Liver (tissue), 7 donors: ENCODE measurements at regions not wholly inside any gene's neighbourhood (a gene's known extent, or its start where the extent isn't known, plus 50 kb on each side); places are given as distances from the start of the nearest gene placed in this dataset.

Experiments
- DNase-seq: peaks from one replicate; pipeline ENCODE4 v3.0.0-alpha.2; 2017; ENCODE audit warnings: low spot score
- H3K27ac ChIP-seq, 2 donors: one replicate each; pipeline ENCODE4 v1.7.0; 2013; ENCODE audit warnings: inconsistent platforms in 2 of 2, low read length in 2 of 2, control low read depth in 1 of 2, low read depth in 1 of 2, mild to moderate bottlenecking in 1 of 2
- H3K27me3 ChIP-seq, 4 donors: one replicate each; pipeline versions ENCODE4 v1.6.1 to v1.7.0; 2013; ENCODE audit warnings: low read length in 3 of 4, inconsistent platforms in 1 of 4, mild to moderate bottlenecking in 1 of 4, moderate library complexity in 1 of 4; ENCODE audit not compliant: control insufficient read depth in 4 of 4, insufficient read depth in 4 of 4
- H3K36me3 ChIP-seq, 4 donors: one replicate each; pipeline versions ENCODE4 v1.6.1 to v1.7.0; 2013; ENCODE audit warnings: low read length in 3 of 4, mild to moderate bottlenecking in 3 of 4, low read depth in 1 of 4, moderate library complexity in 1 of 4; ENCODE audit not compliant: control insufficient read depth in 4 of 4, insufficient read depth in 3 of 4
- H3K4me1 ChIP-seq, 4 donors: one replicate each; pipeline versions ENCODE4 v1.6.1 to v1.7.0; 2013; ENCODE audit warnings: low read length in 3 of 4, mild to moderate bottlenecking in 3 of 4, moderate library complexity in 1 of 4; ENCODE audit not compliant: control insufficient read depth in 4 of 4, insufficient read depth in 4 of 4
- H3K4me3 ChIP-seq, 3 donors: one replicate each; pipeline versions ENCODE4 v1.6.1 to v1.7.0; 2013; ENCODE audit warnings: low read length in 3 of 3, control low read depth in 1 of 3, low read depth in 1 of 3, mild to moderate bottlenecking in 1 of 3
- H3K9ac ChIP-seq, 2 donors: one replicate each; pipeline ENCODE4 v1.7.0; 2013; ENCODE audit warnings: low read length in 2 of 2, mild to moderate bottlenecking in 2 of 2, moderate library complexity in 2 of 2, control low read depth in 1 of 2, low read depth in 1 of 2
- H3K9me3 ChIP-seq, 4 donors: one replicate each; pipeline versions ENCODE4 v1.6.1 to v1.7.0; 2013; ENCODE audit warnings: low read length in 3 of 4; ENCODE audit not compliant: control insufficient read depth in 4 of 4
- EGR1 ChIP-seq, 2 donors: IDR thresholded peaks; 2 replicates each; pipeline ENCODE4 v1.6.1; 2016 to 2018; ENCODE audit warnings: antibody characterized with exemption in 2 of 2, low read depth in 2 of 2
- FOXA1 ChIP-seq: IDR thresholded peaks from 2 replicates; pipeline ENCODE4 v1.6.1; 2016; ENCODE audit warnings: antibody characterized with exemption
- FOXA2 ChIP-seq: IDR thresholded peaks from 2 replicates; pipeline ENCODE4 v1.6.1; 2016; ENCODE audit warnings: antibody characterized with exemption
- GABPA ChIP-seq, 2 donors: IDR thresholded peaks in 1 of 2; conservative IDR thresholded peaks in 1 of 2; 2 replicates each; pipeline ENCODE4 v1.6.1; 2016; ENCODE audit warnings: antibody characterized with exemption in 2 of 2, mild to moderate bottlenecking in 1 of 2, moderate library complexity in 1 of 2
- HNF4A ChIP-seq, 2 donors: conservative IDR thresholded peaks; 2 replicates each; pipeline ENCODE4 v1.6.1; 2016; ENCODE audit warnings: antibody characterized with exemption in 2 of 2, mild to moderate bottlenecking in 2 of 2
- HNF4G ChIP-seq: IDR thresholded peaks from 2 replicates; pipeline ENCODE4 v1.6.1; 2016; ENCODE audit warnings: antibody characterized with exemption
- JUND ChIP-seq, 2 donors: IDR thresholded peaks; 2 replicates each; pipeline ENCODE4 v1.6.1; 2016; ENCODE audit warnings: antibody characterized with exemption in 2 of 2
- NR2F2 ChIP-seq: IDR thresholded peaks from 2 replicates; pipeline ENCODE4 v1.6.1; 2016; ENCODE audit warnings: antibody characterized with exemption
- RAD21 ChIP-seq, 2 donors: IDR thresholded peaks; 2 replicates each; pipeline ENCODE4 v1.6.1; 2016; ENCODE audit warnings: antibody characterized with exemption in 2 of 2, mild to moderate bottlenecking in 2 of 2
- RXRA ChIP-seq, 2 donors: IDR thresholded peaks; 2 replicates each; pipeline ENCODE4 v1.6.1; 2017 to 2018; ENCODE audit warnings: antibody characterized with exemption in 2 of 2, mild to moderate bottlenecking in 1 of 2
- SP1 ChIP-seq: IDR thresholded peaks from 2 replicates; pipeline ENCODE4 v1.6.1; 2018; ENCODE audit warnings: antibody characterized with exemption, mild to moderate bottlenecking
- TAF1 ChIP-seq: conservative IDR thresholded peaks from 2 replicates; pipeline ENCODE4 v1.6.1; 2016; ENCODE audit warnings: antibody characterized with exemption, mild to moderate bottlenecking
- YY1 ChIP-seq: IDR thresholded peaks from 2 replicates; pipeline ENCODE4 v1.6.1; 2016; ENCODE audit warnings: antibody characterized with exemption, mild to moderate bottlenecking
- WGBS: extraction: QIAGEN DNeasy Blood & Tissue Kit; methylation state at CpG from one replicate; pipeline ENCODE4 v1.1.7; 2013; 5-methylcytosine and 5-hydroxymethylcytosine counted together
- TF ChIP-seq, protein P1 (sequence below): IDR thresholded peaks from 2 replicates; pipeline ENCODE4 v1.6.1; 2016; ENCODE audit warnings: antibody characterized with exemption, mild to moderate bottlenecking
- TF ChIP-seq, protein P2 (sequence below): IDR thresholded peaks from 2 replicates; pipeline ENCODE4 v1.6.1; 2016; ENCODE audit warnings: antibody characterized with exemption
- TF ChIP-seq, protein P3 (sequence below): IDR thresholded peaks from 2 replicates; pipeline ENCODE4 v1.6.1; 2016; ENCODE audit warnings: antibody characterized with exemption
- donor health status: healthy.
- donor health status: healthy.
- donor health status: healthy.
- donor health status: healthy.

DNA sequence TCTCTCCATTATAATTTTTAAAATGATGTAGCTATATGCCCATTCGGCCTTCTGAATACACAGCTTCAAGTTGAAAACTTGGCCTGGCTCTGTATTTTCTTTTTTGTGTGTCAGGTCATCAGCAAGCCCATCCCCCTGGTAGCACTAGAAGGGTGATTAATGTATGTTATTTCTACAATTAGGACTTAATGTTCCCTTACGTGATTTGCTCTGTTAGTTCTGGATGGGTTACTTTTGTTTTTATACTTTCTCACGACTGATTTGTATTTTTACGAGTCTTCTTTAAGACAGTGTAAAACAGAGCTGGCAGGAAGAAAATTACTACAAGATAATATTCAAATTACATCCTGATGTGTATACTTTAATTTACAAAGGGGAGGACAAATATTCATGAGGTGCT is 88.4 kb upstream of the RGPD4 start (continued):
- TF ChIP-seq, protein P1, sequence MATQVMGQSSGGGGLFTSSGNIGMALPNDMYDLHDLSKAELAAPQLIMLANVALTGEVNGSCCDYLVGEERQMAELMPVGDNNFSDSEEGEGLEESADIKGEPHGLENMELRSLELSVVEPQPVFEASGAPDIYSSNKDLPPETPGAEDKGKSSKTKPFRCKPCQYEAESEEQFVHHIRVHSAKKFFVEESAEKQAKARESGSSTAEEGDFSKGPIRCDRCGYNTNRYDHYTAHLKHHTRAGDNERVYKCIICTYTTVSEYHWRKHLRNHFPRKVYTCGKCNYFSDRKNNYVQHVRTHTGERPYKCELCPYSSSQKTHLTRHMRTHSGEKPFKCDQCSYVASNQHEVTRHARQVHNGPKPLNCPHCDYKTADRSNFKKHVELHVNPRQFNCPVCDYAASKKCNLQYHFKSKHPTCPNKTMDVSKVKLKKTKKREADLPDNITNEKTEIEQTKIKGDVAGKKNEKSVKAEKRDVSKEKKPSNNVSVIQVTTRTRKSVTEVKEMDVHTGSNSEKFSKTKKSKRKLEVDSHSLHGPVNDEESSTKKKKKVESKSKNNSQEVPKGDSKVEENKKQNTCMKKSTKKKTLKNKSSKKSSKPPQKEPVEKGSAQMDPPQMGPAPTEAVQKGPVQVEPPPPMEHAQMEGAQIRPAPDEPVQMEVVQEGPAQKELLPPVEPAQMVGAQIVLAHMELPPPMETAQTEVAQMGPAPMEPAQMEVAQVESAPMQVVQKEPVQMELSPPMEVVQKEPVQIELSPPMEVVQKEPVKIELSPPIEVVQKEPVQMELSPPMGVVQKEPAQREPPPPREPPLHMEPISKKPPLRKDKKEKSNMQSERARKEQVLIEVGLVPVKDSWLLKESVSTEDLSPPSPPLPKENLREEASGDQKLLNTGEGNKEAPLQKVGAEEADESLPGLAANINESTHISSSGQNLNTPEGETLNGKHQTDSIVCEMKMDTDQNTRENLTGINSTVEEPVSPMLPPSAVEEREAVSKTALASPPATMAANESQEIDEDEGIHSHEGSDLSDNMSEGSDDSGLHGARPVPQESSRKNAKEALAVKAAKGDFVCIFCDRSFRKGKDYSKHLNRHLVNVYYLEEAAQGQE: no peak
- TF ChIP-seq HNF4A (conservative IDR thresholded peaks at IDR 0.05) (no peak), RAD21 (IDR thresholded peaks at IDR 0.05) (no peak), FOXA2 (no peak)

DNA sequence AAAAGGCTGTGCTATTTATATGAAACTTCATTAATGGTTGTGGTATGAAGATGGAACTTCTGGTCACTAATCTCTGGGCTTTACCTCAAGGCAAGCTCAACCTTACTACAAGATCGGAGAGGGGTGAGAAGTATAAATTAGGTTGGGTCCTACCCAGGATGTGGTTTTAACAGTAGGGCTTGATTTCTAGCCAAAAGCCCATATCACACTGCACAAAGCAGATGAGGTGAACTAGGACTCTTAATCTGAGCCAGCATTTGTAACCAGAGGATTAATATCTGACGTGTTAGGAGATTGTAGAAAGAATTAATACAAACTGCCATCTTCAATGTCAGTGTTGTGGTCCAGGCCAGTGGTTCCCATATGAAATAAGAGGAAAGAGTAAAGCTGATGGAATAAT is 86.4 kb upstream of the RGPD4 start:
- H3K9me3 ChIP-seq: no peaks in the 10 kb centered on the region
- WGBS: 70% methylated on average over 2 of the region's 2 CpGs

More for the DNA sequence above, 86.4 kb upstream of the RGPD4 start:
- no peaks in the 10 kb centered on the region for H3K4me1 ChIP-seq
- no peaks in the 10 kb centered on the region for H3K36me3 ChIP-seq
- peaks cover 0 to 4% (median 0%) of the 10 kb centered on the region in 4 donors for H3K27me3 ChIP-seq
- no peak overlapping the region for H3K27ac ChIP-seq
- H3K4me3 ChIP-seq: no peak overlapping the region
- TF ChIP-seq GABPA (IDR thresholded peaks at IDR 0.05 in 1 of 2, conservative IDR thresholded peaks at IDR 0.05 in 1 of 2) (no peak), FOXA2 (no peak), JUND (IDR thresholded peaks at IDR 0.05) (no peak), RXRA (IDR thresholded peaks at IDR 0.05) (no peak), HNF4G (no peak), NR2F2 (no peak), HNF4A (conservative IDR thresholded peaks at IDR 0.05) (no peak), EGR1 (IDR thresholded peaks at IDR 0.05; ENCODE audit: low read depth in 2 of 2) (no peak), TAF1 (no peak), FOXA1 (no peak), SP1 (no peak), YY1 (no peak), RAD21 (IDR thresholded peaks at IDR 0.05) (no peak)
- TF ChIP-seq, protein P2, sequence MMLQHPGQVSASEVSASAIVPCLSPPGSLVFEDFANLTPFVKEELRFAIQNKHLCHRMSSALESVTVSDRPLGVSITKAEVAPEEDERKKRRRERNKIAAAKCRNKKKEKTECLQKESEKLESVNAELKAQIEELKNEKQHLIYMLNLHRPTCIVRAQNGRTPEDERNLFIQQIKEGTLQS: no peak
- TF ChIP-seq, protein P3, sequence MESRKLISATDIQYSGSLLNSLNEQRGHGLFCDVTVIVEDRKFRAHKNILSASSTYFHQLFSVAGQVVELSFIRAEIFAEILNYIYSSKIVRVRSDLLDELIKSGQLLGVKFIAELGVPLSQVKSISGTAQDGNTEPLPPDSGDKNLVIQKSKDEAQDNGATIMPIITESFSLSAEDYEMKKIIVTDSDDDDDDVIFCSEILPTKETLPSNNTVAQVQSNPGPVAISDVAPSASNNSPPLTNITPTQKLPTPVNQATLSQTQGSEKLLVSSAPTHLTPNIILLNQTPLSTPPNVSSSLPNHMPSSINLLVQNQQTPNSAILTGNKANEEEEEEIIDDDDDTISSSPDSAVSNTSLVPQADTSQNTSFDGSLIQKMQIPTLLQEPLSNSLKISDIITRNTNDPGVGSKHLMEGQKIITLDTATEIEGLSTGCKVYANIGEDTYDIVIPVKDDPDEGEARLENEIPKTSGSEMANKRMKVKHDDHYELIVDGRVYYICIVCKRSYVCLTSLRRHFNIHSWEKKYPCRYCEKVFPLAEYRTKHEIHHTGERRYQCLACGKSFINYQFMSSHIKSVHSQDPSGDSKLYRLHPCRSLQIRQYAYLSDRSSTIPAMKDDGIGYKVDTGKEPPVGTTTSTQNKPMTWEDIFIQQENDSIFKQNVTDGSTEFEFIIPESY: no peak
- TF ChIP-seq, protein P1: no peak
- no peak for DNase-seq
- no peak overlapping the region for H3K9ac ChIP-seq
